BJ (cell line): ENCODE measurements at regions not wholly inside any gene's neighbourhood (a gene's known extent, or its start where the extent isn't known, plus 50 kb on each side); places are given as distances from the start of the nearest gene placed in this dataset. TPM values are rescaled to one million over a fixed set of nuclear protein-coding genes. Genes with fewer than 3 reads are reported as not detected.

ENCODE experiments used
- small RNA-seq: library from RNA; depleted of rRNA; stranded (forward); fragments of <200 nt; gene quantifications from one replicate; pipeline ENCODE3, GENCODE V24; 2012; ENCODE audit warnings: low replicate concordance, low read depth; ENCODE audit not compliant: insufficient read length

Small RNA genes lying in the stretch of these regions (small RNA-seq; reads per million reads assigned to genes)
- not detected for gene AC009474.2
